NCI-H446 treated with DMSO at 0.1 percent for 48 hours (cell line): ENCODE measurements at regions not wholly inside any gene's neighbourhood (a gene's known extent, or its start where the extent isn't known, plus 50 kb on each side); places are given as distances from the start of the nearest gene placed in this dataset.
A peak's percentile ranks its signal among the peaks of the same experiment; 100 is the strongest.

Source experiments
- DNase-seq: peaks from one replicate; lab custom pipeline; 2025; lab: John Stamatoyannopoulos, UW

DNA sequence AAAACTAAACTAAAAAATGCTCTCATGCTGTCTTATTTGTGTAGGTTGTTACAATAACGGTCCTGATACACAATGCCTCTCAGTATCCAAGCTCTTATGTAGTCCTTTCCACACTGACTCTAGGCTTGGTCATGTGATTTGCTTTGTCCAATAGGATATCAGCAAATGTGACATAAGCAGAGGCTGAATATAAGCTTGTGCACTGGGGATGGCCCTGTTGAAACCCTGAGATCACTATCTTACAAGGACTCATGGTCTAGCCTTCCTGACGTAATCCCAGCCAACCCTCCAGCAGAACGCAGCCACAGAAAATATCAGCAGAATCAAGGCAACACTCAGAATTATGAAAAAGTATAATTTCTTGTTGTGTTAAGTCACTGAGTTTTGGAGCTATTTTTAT is 145.1 kb upstream of the CCN2 start:
- DNase-seq: no peak

DNA sequence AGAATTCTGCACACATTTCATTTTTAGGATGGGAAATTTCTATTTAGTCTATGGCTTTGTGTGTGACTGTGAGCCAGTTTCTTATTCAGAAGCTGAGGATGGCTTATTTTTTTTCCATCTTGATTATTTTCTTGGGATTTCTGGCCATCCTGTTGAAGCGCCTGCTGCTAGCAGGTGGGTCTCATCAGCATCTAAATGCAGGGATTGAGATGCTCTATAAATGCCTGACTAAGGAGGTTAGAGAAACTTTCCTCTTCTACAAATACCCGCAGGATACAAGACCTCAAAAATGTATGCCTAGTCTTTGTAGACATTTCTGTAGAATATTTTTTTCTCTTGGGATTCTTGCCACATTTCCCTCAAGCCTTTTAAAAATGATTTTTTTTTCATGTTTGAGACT is 138.0 kb upstream of the CCN2 start:
- no peak for DNase-seq

DNA sequence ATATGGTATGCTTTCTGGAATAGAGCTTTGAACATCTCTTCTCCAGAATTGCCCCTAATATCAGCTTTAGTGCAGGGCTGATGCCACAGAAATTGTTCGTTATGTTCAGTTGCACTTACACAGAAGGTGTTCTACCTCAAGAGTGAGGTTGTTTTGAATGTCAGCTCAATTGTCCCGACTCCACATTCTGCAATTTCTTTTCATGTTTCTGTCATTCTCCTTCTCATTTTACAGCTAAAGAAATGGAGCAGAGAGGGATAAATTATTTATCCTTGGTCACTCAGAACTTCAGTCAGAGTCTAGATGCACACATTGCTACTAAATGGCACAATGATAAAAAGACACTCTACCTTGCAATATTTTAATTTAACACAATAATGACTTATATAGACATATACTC is 137.0 kb upstream of the CCN2 start:
- no peak for DNase-seq

DNA sequence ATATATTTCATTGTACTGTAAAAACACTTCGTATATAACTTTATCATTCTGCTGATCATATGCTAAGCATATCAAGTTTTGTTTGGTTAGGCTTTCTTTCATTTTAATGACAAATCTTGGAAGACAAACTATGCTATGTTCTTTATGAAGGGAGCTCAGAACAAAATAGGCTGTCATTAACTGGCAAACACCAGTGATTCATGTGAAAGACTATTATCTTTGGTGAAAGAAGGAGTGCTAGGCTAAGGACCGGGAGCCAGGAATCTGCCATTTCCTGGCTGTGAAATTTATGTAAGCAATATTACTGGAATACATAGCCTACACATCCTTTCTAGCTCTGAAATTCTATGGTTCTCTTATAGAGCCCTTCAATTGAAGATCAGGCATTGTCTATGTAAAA is 136.2 kb upstream of the CCN2 start:
- DNase-seq: peak; percentile 2

DNA sequence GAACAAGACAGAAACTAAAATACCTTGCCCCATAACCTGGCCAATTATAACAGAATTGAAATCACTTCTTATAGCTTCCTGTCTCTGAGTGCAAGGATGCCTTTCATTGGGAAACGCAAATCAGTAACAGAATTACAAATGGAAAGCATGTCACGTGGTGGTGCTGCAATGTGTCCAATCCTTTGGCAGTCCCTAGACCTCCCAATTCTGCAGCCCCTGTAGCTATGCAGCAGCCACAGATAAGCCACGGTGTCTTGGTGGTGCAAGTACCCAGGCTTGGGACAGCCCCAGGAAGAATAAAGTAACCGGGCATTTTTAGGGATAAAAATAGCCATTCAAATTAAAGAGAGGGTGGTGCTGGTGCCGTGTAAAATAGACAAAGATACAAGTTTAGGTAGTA is 134.6 kb upstream of the CCN2 start:
- no peak for DNase-seq

DNA sequence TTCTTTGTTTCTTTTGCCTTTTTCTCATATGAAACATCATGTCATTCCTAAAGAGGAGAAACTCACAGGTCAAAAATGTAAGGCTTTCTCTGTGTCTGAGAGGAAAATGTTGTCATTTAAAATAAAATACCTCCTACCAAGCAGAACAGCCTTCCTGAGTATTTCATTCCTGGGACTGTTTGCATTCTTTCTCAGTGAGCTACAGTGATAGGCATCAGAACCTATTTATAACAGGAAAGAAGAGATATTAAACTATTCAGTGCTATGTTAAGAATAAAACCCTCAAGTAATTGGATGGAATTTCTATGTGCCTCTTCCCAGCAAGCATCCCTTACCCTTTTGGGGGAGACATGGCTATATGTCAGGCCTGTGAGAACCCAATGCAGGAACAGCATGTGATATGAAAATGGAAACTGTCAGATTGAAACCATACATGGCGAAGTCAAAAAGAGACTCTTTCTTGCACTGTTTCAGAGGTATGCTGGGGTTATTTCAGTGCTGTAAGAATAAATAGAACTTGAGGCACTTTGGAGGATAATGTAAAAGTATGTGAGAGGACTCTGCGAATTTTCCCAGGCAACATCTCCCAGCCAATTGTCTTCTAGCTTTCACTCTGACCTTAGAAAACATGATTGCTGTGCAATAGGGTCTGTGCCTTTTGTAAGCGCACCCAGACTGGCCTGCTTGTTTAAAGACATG is 133.8 kb upstream of the CCN2 start:
- DNase-seq: no peak

DNA sequence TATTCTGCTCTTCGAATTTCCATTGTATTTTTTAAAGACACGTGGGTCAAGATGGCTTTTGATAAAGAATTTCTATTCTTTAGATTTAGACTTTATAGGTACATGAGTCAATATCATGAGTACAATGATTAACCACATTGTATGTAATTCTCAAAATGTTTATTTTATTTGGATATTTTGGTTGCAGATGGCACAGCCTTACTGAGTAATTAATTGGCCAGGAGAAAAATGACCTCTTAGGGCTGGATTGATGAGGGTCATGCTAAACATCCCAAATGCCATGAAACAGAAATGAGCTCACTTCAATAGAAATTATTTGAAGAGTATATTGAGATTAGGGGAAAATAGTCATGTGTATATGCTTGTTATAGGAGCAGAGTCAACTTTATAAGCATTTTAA is 131.2 kb upstream of the CCN2 start:
- no peak for DNase-seq

DNA sequence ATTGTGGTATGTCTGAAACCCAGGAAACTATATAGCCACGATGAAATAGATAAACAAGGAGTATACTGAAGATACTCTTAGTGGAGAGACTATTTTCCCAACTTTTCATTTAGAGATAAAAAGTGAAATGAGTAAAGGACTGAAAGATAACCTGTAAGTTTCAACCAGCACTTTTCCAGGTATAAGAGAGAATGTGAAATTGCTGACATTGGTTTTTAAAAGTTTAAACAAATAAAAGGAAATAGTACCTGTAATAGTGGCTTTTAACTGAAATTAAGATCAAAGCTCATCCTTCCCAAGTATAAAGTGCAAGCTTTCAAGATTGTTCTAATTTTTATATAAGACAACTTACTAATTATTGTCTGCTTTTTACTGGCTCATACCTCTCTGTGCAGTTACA is 130.2 kb upstream of the CCN2 start:
- no peak for DNase-seq

DNA sequence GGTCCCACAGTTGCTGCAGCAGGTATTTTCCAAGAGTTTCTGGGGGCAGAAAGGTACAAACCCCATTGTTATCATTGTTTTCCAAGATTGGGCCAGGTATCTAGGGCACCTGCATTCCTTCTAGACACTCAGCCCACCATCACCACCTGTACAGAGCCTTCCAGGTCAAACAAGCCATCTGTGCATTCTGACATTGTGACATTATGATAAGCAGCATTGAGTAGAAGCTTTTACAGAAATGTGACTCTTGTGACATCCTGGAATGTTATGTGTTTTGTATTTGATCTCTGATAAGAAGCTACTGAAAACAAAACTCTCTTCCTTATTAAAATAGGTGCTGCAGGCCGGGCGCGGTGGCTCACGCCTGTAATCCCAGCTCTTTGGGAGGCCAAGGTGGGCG is 128.1 kb upstream of the CCN2 start:
- DNase-seq: no peak

DNA sequence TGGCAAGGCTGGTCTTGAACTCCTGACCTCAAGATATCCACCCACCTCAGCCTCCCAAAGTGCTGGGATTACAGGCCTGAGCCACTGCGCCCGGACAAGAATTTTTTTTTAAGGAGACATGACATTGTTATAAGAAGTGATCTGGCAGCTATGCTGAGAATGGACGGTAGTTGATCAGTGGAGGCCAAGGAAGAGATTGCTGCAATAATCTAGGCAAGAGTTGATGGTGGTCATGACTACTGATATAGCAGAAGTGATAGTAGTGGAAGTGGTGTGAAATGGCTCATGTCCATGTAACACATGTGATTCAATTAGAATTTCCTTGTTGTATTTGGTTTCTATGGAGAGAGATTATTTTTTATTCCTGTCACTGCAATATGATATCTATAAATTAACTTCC is 125.3 kb upstream of the CCN2 start:
- DNase-seq: no peak

DNA sequence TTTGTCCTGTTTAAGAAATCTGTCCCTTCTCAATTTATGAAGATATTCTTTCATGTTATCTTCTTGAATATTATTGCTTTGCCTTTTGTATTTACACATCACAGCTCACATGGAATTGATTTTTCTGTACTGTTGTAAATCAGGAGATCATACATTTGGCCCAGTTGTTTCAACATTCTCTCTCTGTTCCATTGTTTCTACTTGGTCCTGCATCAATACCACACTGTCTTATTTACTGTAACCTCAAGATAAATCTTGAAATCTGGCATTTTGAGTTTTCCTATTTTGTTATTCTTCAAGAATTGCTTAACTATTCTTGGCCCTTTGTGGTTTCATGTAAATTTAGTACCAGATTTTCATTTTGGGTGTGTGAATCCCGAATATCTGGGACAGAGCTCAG is 121.7 kb upstream of the CCN2 start:
- no peak for DNase-seq

DNA sequence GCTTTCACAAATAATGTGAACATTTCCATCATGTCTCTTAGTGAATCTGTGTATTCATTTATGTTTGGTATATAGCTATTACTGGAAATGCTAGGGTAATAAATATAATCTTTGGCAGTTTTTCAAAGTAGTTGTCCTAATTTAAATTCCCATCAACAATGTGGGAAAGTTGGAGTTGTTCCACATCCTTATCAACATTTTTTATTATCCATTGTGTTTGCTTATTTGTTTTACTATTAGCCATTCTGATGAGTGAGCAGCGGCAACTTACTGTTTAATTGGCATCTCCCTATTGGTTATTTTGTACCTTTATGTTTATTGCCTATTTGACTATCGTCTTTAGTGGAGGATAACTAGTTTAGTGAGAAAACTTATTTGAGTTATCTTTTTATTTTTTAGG is 121.1 kb upstream of the CCN2 start:
- no peak for DNase-seq

DNA sequence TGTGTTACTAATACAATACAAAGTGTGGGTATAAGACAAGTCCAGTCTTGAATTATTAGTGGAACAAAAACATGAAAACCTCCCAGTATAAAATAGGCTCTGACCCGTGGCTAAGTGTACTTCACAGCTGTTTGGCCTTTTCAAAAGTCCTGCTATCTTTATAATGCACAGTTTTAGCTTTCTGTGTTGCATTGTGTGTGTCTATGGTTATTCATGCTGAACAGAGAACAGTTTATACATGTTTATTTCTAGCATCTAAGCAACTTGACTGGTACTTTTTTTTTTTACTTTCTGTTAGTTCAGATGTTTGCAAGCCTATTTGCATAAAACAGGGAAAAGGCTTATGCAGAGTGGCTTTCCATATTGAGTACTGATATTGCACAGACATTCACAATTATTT is 119.2 kb upstream of the CCN2 start:
- no peak for DNase-seq

DNA sequence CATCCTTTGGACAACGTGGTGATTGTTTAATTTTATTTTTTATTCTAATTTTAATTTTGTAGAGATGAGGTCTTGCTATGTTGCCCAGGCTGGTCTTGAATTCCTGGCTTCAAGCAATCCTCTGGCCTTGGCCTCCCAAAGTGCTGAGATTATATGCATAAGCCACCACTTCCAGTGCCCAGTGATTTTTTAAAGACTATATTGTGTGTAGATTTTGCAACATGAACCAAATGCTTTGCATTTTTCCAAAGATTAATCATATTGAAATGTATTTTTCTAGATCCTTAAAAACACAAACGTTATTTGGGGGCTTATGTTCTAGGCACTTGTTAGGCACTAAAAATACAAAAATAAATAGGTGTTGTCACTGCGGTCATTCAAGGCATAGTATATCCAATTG is 117.6 kb upstream of the CCN2 start:
- no peak for DNase-seq

DNA sequence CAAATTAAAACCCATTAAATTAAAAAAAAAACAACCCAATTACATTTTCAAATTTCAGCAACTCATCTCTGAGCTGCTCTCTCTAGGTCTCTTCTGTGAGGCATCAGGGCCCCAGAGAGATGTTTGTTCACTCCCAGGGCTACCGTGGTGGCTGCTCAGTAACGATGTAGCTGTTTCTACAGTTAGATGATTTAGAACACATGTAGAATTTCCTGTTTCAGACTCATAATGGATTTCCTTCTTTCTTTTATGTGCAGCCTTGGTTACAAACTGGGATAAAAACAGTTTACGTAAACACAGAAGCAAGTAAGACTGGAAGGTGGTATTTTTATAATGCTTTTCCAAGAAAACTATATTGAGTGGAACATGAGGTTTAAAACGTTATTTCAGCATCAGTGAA is 116.1 kb upstream of the CCN2 start:
- DNase-seq: no peak

DNA sequence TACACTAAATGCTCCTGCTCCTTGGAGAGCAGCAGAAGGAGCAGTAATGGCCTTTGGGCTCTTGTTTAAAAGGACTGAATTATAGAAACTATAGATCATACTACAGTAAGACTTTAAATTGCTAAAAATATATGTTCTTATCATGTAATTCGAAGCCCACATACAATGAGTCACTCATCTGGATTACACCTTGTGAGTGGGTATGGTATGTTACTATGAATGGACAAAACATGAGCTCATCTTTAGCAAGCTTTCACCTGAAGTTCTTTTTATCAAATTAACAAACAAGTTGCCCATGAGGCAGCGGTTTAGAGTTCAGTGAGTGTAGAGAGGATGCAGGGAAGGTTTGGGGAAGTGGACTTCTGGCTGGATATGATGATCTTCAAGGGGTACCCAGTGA is 114.4 kb upstream of the CCN2 start:
- DNase-seq: no peak

DNA sequence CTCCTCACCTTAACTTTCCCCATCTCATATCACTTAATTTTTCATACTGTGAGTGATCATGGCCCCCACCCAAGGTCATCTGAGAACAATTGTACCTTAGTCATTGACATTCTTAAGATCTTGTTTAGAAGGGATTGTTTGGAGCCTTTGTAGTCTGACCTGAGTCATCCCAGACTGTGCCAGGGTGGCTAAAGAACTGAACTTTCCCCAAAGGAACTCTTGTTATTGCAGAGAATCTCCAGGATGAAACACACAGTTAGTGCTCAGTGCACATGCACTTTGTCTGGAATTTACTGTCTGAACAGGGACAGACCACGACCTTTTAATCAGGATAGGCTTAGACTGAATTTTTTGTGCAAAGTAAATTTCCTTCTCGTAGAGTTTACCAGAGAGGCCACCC is 112.6 kb upstream of the CCN2 start:
- DNase-seq: no peak

DNA sequence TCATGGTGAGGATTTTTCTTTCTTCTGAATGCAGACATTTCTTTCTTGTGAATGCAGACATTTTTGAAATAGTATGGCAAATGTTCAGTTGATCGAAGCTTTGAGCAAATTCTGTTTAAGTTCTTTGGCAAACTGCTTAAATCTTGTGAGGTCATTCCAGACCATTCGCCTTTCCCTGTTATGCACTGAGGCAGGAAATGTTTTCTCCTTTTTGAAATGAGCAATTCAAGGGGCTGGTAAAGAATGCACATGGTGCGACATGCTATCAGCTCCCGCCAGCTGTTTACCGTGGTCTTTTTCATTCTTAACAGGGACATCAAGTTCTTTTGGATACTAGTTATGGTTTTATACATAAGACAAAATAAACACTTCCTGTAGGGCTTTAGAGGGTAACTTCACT is 112.0 kb upstream of the CCN2 start:
- no peak for DNase-seq

DNA sequence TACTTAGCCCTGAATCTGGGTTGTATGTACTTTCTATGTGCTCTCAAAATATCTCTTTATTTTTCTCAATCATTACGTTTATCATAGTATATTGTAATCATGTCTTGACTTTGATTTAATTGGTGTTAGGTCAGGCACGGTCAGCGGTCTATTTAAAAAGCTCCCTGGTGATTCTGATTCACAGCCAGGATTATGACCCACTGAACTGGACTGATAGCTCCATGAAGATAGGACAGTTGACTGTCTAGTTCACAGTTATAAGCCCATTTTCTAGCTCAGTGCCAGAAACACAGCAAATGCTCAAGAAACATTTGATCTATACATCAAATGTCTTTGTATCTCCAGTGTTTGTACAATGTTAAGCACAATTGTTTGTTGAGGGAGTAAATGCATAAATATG is 111.5 kb upstream of the CCN2 start:
- no peak for DNase-seq

DNA sequence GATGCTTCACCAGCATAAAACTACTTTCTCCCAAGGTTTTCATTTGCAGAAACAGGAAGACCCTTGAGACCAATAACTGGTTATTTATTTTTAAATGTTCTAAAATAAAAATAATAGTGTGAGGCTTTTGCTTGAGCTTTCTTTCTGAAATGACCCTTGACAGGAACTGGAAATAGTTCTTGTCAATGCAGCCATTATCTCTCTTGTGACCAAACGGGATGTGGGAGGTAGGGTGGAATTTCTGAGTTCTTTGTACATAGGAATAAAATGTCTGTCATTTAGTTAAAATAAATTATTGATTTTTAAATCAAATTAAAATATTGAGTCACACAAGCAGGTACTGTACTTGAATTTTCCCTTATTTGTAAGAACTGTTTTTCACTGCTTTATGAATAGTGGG is 110.2 kb upstream of the CCN2 start:
- no peak for DNase-seq

DNA sequence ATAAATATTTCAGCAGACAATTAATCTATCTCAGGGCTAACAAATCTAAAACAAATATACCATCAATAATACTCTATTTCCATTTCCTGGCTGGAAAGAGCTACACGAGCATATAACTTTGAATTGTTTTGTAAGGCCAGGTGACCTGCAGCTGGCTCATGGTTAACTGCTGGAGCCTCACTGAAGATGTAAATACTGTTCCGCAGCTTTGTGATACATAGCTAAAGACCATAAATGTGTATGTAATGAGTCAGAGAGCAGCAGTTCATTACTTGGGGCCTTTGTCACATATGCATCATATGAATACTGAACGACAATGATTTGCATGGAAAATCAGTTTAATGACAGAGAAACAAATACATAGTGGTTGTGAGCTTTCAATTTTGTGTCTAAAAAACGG is 109.4 kb upstream of the CCN2 start:
- no peak for DNase-seq

DNA sequence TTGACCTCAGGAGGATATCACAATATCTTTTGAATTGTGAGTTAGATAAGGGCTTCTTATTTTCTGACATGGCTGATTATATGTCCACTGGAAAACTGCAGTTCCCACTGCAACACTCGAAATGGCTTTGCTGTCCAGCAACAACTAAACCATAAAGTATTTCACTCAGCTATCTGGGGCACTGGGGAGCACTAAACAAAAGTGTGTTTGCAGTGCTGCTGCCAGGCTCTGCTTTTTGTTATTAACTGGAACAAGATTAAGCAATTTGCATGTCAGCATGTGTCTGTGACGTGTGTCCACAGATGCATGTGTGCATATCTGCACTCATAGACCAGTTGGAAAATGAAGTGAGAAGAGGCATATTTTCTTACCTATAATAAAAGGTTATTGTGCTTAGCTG is 107.8 kb upstream of the CCN2 start:
- DNase-seq: no peak

DNA sequence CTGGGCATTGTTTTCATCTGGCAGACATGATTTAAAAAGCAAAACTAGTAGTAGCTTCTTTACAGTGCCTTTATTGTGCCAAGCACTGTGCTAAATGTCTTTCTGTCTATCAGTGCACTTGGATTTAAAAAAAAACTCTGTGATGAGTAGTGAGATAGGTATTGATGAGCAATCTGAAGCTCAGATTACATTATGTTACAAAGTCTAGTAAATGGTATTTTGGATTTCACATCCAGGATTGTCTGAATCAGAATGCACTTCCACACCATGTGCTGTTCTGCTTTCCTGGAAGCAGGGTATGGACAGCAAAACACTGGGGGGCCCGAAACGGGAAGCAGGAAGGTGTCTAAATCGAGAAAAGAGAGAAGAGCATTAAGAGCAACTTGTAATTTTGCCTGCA is 103.4 kb upstream of the CCN2 start:
- DNase-seq: no peak

DNA sequence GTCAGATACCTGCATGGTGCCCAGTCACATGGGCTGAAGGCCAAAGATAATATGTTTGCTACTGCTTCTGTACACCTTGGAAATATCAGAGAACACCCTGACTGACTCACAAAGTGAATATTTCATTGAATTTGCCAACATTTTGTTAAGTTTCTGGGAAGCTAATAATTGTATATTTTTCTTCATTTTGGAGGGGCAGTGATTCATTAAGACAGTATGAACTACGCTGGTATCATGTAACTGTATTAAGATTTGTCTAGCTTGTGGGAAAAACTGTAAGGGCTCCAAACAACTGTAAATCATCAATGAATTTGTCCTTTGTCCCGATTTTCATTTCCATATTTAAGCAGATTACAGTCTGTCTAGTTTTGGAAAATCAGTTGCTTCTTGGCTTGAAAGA is 102.3 kb upstream of the CCN2 start:
- no peak for DNase-seq

DNA sequence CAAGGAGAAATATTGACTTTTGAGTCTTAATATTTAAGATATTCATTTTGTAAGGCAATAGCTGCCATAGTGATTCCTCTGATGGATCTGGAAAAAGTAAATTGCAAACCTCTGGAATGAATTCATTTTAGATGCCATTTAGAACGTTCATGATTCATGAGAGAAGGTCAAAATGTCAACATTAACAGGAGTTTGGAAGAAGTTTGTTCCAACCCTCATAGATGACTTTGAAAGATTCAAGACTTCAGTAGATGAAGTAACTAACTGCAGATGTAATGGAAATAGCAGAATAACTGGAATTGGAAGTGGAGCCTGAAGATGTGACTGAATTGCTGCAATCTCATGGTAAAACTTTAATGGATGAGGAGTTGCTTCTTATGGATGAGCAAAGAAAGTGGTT is 100.9 kb upstream of the CCN2 start:
- no peak for DNase-seq
